GM12878 (cell line): ENCODE measurements at regions not wholly inside any gene's neighbourhood (a gene's known extent, or its start where the extent isn't known, plus 50 kb on each side); places are given as distances from the start of the nearest gene placed in this dataset.

ENCODE experiments used
- ATAC-seq: fragments of 200-7000 bp; cut with Tn5 transposase; 3 replicates; pipeline ENCODE4 v1.9.1; 2020; ENCODE audit warnings: mild to moderate bottlenecking, moderate library complexity
- BruUV-seq: library from RNA; stranded (reverse); fragments of 400-500 nt; replicated peaks from 2 replicates; lab custom pipeline; 2021; lab: Mats Ljungman, UMichigan
- CTCF ChIA-PET: fragments of 300-600 bp; sonication (Branson Sonifier 250); formaldehyde crosslinking; extraction: SDS; loops from one replicate; lab custom pipeline; 2021; ENCODE audit warnings: inconsistent platforms; lab: Yijun Ruan, JAX
- POLR2A ChIA-PET: fragments of 350-600 bp; formaldehyde crosslinking; extraction: SDS; loops from one replicate; lab custom pipeline; 2021; ENCODE audit warnings: inconsistent platforms; lab: Charles Lee
- RAD21 ChIA-PET: fragments of 300-600 bp; sonication (Branson Sonifier 250); formaldehyde crosslinking; loops from one replicate; lab custom pipeline; 2023; ENCODE audit warnings: antibody characterized with exemption; ENCODE audit not compliant: unreplicated experiment; lab: Charles Lee
- SMC1A ChIA-PET: fragments of 300-600 bp; sonication (Branson Sonifier 250); formaldehyde crosslinking; loops from one replicate; lab custom pipeline; 2023; ENCODE audit not compliant: unreplicated experiment, uncharacterized antibody; lab: Charles Lee
- DNase-seq: peaks from one replicate; pipeline ENCODE4 v3.0.0-alpha.2; 2011; ENCODE audit warnings: low read depth, low spot score
- FAIRE-seq: peaks from 3 replicates; lab custom pipeline; 2011; peaks lifted over from hg19 to GRCh38; lab: Jason Lieb, UNC
- H2AFZ ChIP-seq: 2 replicates; pipeline ENCODE4 v1.6.0; 2011; ENCODE audit warnings: low read depth, low read length, control low read depth; ENCODE audit not compliant: control insufficient read depth
- H3K27ac ChIP-seq: 2 replicates; pipeline ENCODE4 v1.5.1; 2011; ENCODE audit warnings: control low read depth; ENCODE audit not compliant: control insufficient read depth, insufficient read depth
- H3K27me3 ChIP-seq, 2 experiments: replicated peaks in 1 of 2; 2 replicates each; pipeline versions ENCODE4 v1.6.0 to v1.6.1; 2011; ENCODE audit warnings: low read length in 1 of 2; ENCODE audit not compliant: control insufficient read depth in 2 of 2, insufficient read depth in 2 of 2
- H3K36me3 ChIP-seq, 2 experiments: 2 replicates each; pipeline ENCODE4 v1.5.1; 2011; ENCODE audit warnings: low read length in 1 of 2; ENCODE audit not compliant: control insufficient read depth in 2 of 2, insufficient read depth in 2 of 2
- H3K4me1 ChIP-seq: 2 replicates; pipeline ENCODE4 v1.6.1; 2011; ENCODE audit warnings: mild to moderate bottlenecking, low read length, moderate library complexity, mixed read lengths; ENCODE audit not compliant: control insufficient read depth, insufficient read depth
- H3K4me2 ChIP-seq: 2 replicates; pipeline ENCODE4 v1.6.0; 2011; ENCODE audit warnings: control low read depth; ENCODE audit not compliant: control insufficient read depth, insufficient read depth
- H3K4me3 ChIP-seq: fragments of 200-600 bp; sonication (generic); 2 replicates; pipeline ENCODE4 v1.5.1; 2016
- H3K79me2 ChIP-seq: 2 replicates; pipeline ENCODE4 v1.6.0; 2011; ENCODE audit warnings: low read length; ENCODE audit not compliant: control insufficient read depth, insufficient read depth
- H3K9ac ChIP-seq: 2 replicates; pipeline ENCODE4 v1.8.0; 2011; ENCODE audit warnings: low read length, control low read depth, mixed read lengths; ENCODE audit not compliant: control insufficient read depth, insufficient read depth
- H3K9me3 ChIP-seq: replicated peaks from 3 replicates; pipeline ENCODE4 v1.5.1; 2011; ENCODE audit warnings: mild to moderate bottlenecking, low read length; ENCODE audit not compliant: control insufficient read depth, insufficient read depth
- H4K20me1 ChIP-seq: 2 replicates; pipeline ENCODE4 v1.6.0; 2011; ENCODE audit not compliant: control insufficient read depth, insufficient read depth
- BCLAF1 ChIP-seq: fragments of 450-650 bp; IDR thresholded peaks from 2 replicates; pipeline ENCODE4 v1.6.1; 2017; ENCODE audit warnings: antibody characterized with exemption, mild to moderate bottlenecking, moderate library complexity
- CREM ChIP-seq: IDR thresholded peaks from 2 replicates; pipeline ENCODE4 v1.6.1; 2014; ENCODE audit warnings: antibody characterized with exemption, low read depth
- CTCF ChIP-seq, 3 experiments: IDR thresholded peaks in 2 of 3; conservative IDR thresholded peaks in 1 of 3; 2 replicates each; pipeline ENCODE4 v1.5.1; 2011; ENCODE audit warnings: low read depth in 3 of 3, low read length in 3 of 3, mild to moderate bottlenecking in 3 of 3, control low read depth in 2 of 3, moderate library complexity in 2 of 3, inconsistent platforms in 1 of 3, mixed read lengths in 1 of 3; ENCODE audit not compliant: control insufficient read depth in 2 of 3, insufficient read depth in 1 of 3; ENCODE audit errors: extremely low read depth in 1 of 3
- FOXK2 ChIP-seq: fragments of 450-650 bp; IDR thresholded peaks from 2 replicates; pipeline ENCODE4 v1.6.1; 2017; ENCODE audit warnings: mild to moderate bottlenecking, moderate library complexity
- MEF2A ChIP-seq: IDR thresholded peaks from 2 replicates; pipeline ENCODE4 v1.6.1; 2011; ENCODE audit warnings: low read depth, mild to moderate bottlenecking, low read length, moderate library complexity; ENCODE audit not compliant: insufficient read depth
- MTA2 ChIP-seq: fragments of 450-650 bp; IDR thresholded peaks from 2 replicates; pipeline ENCODE4 v1.6.1; 2016; ENCODE audit warnings: low read depth, mild to moderate bottlenecking, moderate library complexity
- SIN3A ChIP-seq: IDR thresholded peaks from 2 replicates; pipeline ENCODE4 v1.6.1; 2012; ENCODE audit warnings: low read depth, low read length, improper control_type of control experiment
- SMAD1 ChIP-seq: fragments of 450-650 bp; IDR thresholded peaks from 2 replicates; pipeline ENCODE4 v1.6.1; 2018; ENCODE audit warnings: mild to moderate bottlenecking, low read depth; ENCODE audit not compliant: partially characterized antibody
- SMARCA5 ChIP-seq: fragments of 450-650 bp; IDR thresholded peaks from 2 replicates; pipeline ENCODE4 v1.6.1; 2017; ENCODE audit warnings: mild to moderate bottlenecking
- TAF1 ChIP-seq: IDR thresholded peaks from 2 replicates; pipeline ENCODE4 v1.6.1; 2011; ENCODE audit warnings: mild to moderate bottlenecking, low read depth, low read length, borderline replicate concordance
- TCF7 ChIP-seq: IDR thresholded peaks from 2 replicates; pipeline ENCODE4 v1.6.1; 2014; ENCODE audit warnings: antibody characterized with exemption, borderline replicate concordance
- YY1 ChIP-seq: IDR thresholded peaks from 2 replicates; pipeline ENCODE4 v1.6.1; 2011; ENCODE audit warnings: low read depth, mild to moderate bottlenecking, low read length
- WGBS: methylation state at CpG from one replicate; pipeline ENCODE4 v1.1.6; 2016; ENCODE audit warnings: low lambda C conversion rate; ENCODE audit not compliant: insufficient replicate concordance, insufficient coverage; ENCODE audit errors: missing lambda C conversion rate; 5-methylcytosine and 5-hydroxymethylcytosine counted together
- in situ Hi-C: fragments of 300-500 bp; cut with MboI; formaldehyde crosslinking; loops from 9 replicates; pipeline ENCODE4 v1.14.3; 2018; ENCODE audit warnings: mixed read lengths
- intact Hi-C: fragments of 100-400 bp; cut with micrococcal nuclease; formaldehyde crosslinking; loops from one replicate; pipeline ENCODE4 v1.14.2; 2022; ENCODE audit not compliant: unreplicated experiment

GRCh38 chr6:125367036-125367782, 65.4 kb upstream of the HDDC2 start (continued):
- TF ChIP-seq CTCF (IDR thresholded peaks at IDR 0.05 in 2 of 3, conservative IDR thresholded peaks at IDR 0.05 in 1 of 3; ENCODE audit: control insufficient read depth in 2 of 3, extremely low read depth in 1 of 3, insufficient read depth in 1 of 3, low read depth in 3 of 3, low read length in 3 of 3) (no peak), TAF1 (no peak), MTA2 (no peak), MEF2A (no peak), BCLAF1 (no peak)

- ATAC-seq, result no peak
- DNase-seq, result no peak
- intact Hi-C loops (no loop called here), in situ Hi-C loops (no loop called here)
- no peak overlapping the region for H2AFZ ChIP-seq
- BruUV-seq, result no TSS peak
- 18% methylated on average over 8 of the region's 8 CpGs for WGBS
- FAIRE-seq, result no peak
- CTCF ChIA-PET, result interaction anchor here (0.7 kb wide), 1 partner anchor 24 kb away, joined by 3 read pairs; no protein-coding TSS in a partner anchor
- H3K4me2 ChIP-seq, result no peak overlapping the region
- TF ChIP-seq TCF7, result no peak
- no peak for TF ChIP-seq SMAD1
- TF ChIP-seq FOXK2, result no peak
- TF ChIP-seq CREM, result no peak
- TF ChIP-seq SIN3A, result no peak
- no peak for TF ChIP-seq SMARCA5
- no peak for TF ChIP-seq YY1
- H3K27me3 ChIP-seq, result no peaks in the 10 kb centered on the region; a peak in 2 of 4 replicates
- RAD21 ChIA-PET, result no interaction called here
- SMC1A ChIA-PET, result no interaction called here
- no peaks in the 10 kb centered on the region for H3K4me1 ChIP-seq
- H3K9me3 ChIP-seq, result no peaks in the 10 kb centered on the region
- H3K27ac ChIP-seq, result no peak overlapping the region
- H3K4me3 ChIP-seq, result no peak overlapping the region
- H3K79me2 ChIP-seq, result no peaks in the 10 kb centered on the region
- POLR2A ChIA-PET, result no interaction called here
- no peak overlapping the region for H3K9ac ChIP-seq
- no peaks in the 10 kb centered on the region for H3K36me3 ChIP-seq
- no peaks in the 10 kb centered on the region for H4K20me1 ChIP-seq
Observed at GRCh38 chr6:125370343-125370742, 68.6 kb upstream of the HDDC2 start.
